ENCODE measurements at regions not wholly inside any gene's neighbourhood (a gene's known extent, or its start where the extent isn't known, plus 50 kb on each side); places are given as distances from the start of the nearest gene placed in this dataset.

DNA sequence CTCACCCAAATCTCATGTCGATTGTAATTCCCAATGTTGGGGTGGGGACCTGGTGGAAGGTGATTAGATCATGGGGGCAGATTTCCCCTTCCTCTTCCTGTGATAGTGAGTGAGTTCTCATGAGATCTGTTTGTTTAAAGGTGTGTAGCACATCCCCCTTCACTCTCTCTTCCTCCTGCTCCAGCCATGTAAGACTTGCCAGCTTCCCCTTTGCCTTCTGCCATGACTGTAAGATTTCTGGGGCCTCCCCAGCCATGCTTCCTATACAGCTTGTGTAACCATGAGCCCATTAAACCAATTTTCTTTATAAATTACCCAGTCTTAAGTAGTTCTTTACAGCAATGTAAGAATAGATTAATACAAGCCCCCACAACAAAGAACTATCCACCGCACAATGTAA is 109.9 kb upstream of the JAZF1 start:
- H3K4me1 Mint-ChIP-seq (ENCODE audit: unreplicated experiment), result peaks cover 7% of the 10 kb centered on the region
- no peak overlapping the region for H3K27ac Mint-ChIP-seq (ENCODE audit: unreplicated experiment)
- H3K9me3 Mint-ChIP-seq (ENCODE audit: unreplicated experiment), result no peaks in the 10 kb centered on the region
- H3K27me3 Mint-ChIP-seq (ENCODE audit: unreplicated experiment), result peaks cover 3% of the 10 kb centered on the region
- H3K36me3 Mint-ChIP-seq (ENCODE audit: low read depth, unreplicated experiment), result peaks cover 4% of the 10 kb centered on the region
- TF ChIP-seq CTCF (IDR thresholded peaks at IDR 0.05; ENCODE audit: unreplicated experiment), result no peak
- H3K4me3 Mint-ChIP-seq (ENCODE audit: unreplicated experiment), result no peak overlapping the region
- no peak for DNase-seq (ENCODE audit: low spot score)

DNA sequence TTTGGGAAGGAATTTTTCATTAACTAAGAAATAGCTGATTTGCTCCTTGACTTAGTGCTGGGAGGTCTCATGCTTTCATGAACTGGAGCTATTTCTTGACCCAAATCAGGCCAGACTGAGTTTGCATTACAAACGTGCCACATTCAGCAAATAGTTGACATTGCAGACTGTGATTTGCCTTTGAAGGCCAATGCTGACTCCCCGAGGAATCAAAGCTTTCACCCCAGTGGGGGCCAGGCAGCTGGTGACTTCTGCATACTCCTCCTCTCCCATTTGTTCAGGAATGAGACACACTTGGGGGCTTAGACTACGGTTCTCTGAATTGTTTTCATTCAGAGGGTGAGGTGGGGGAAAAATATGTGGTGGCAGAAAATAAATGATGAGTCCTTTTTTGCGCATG is 111.0 kb upstream of the JAZF1 start:
- no peak for TF ChIP-seq CTCF (IDR thresholded peaks at IDR 0.05; ENCODE audit: unreplicated experiment)
- Mint-ChIP-seq H3K9me3 (ENCODE audit: unreplicated experiment) (no peaks in the 10 kb centered on the region), H3K27me3 (ENCODE audit: unreplicated experiment) (peaks cover 3% of the 10 kb centered on the region), H3K36me3 (ENCODE audit: low read depth, unreplicated experiment) (peaks cover 4% of the 10 kb centered on the region), H3K4me3 (ENCODE audit: unreplicated experiment) (no peak overlapping the region), H3K27ac (ENCODE audit: unreplicated experiment) (no peak overlapping the region), H3K4me1 (ENCODE audit: unreplicated experiment) (peaks cover 7% of the 10 kb centered on the region)
- no peak for DNase-seq (ENCODE audit: low spot score)

- no peak for TF ChIP-seq CTCF (IDR thresholded peaks at IDR 0.05; ENCODE audit: unreplicated experiment)
- Mint-ChIP-seq H3K27ac (ENCODE audit: unreplicated experiment) (no peak overlapping the region), H3K9me3 (ENCODE audit: unreplicated experiment) (no peaks in the 10 kb centered on the region), H3K27me3 (ENCODE audit: unreplicated experiment) (peaks cover 3% of the 10 kb centered on the region), H3K36me3 (ENCODE audit: low read depth, unreplicated experiment) (peaks cover 4% of the 10 kb centered on the region), H3K4me1 (ENCODE audit: unreplicated experiment) (peaks cover 7% of the 10 kb centered on the region), H3K4me3 (ENCODE audit: unreplicated experiment) (no peak overlapping the region)
- DNase-seq (ENCODE audit: low spot score), result no peak
These were observed 112.4 kb upstream of the JAZF1 start for GRCh38 chr7:28292834-28293526.

- H3K36me3 Mint-ChIP-seq (ENCODE audit: low read depth, unreplicated experiment), result peaks cover 4% of the 10 kb centered on the region
- H3K27ac Mint-ChIP-seq (ENCODE audit: unreplicated experiment), result no peak overlapping the region
- H3K9me3 Mint-ChIP-seq (ENCODE audit: unreplicated experiment), result no peaks in the 10 kb centered on the region
- DNase-seq (ENCODE audit: low spot score), result no peak
- H3K4me3 Mint-ChIP-seq (ENCODE audit: unreplicated experiment), result no peak overlapping the region
- no peak for TF ChIP-seq CTCF (IDR thresholded peaks at IDR 0.05; ENCODE audit: unreplicated experiment)
- H3K4me1 Mint-ChIP-seq (ENCODE audit: unreplicated experiment), result peaks cover 7% of the 10 kb centered on the region
- peaks cover 3% of the 10 kb centered on the region for H3K27me3 Mint-ChIP-seq (ENCODE audit: unreplicated experiment)
These were observed 112.9 kb upstream of the JAZF1 start for GRCh38 chr7:28293527-28293835.

DNA sequence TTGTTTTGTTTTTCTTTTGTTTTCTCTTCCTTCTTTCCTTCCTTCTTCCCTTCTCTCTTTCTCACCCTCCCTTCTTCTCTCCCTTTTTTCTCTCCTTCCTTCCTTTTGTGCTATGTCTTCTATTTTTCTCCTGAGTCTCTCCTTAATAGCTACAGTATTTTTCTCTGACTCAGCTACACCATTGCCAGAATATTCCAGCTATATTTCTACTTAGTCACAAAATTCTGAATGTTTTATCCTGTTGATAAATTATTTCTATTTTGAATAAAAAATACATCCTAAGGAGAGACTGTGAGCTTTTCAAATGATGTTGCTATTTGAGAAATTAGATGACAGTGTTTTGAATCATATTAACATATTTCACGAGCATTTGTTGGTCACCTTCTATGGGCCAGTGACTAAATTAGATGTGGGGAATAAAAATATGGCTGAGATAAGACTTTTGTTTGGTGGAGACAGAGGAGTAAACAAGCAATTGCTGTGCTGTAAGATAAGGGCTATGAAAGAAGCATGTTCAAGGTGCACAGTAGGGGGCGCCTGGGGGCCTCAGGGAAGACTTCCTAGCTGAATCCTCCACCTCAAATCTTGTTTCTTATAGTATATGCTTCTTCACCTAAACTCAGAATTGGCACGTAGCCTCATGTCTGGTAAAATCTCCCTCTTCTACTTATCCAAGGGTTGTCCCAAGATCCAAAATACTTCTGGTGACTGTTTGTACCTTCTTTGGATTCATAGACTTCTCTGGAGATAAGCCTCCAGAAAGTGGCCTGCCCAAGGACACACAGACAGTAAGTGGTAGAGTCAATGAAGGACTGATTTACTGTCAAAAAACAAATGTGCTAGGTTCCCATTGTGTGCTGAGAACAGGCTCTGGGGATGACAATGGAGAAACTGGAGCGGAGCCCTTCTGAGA is 115.5 kb upstream of the CREB5 start:
- TF ChIP-seq CTCF (IDR thresholded peaks at IDR 0.05; ENCODE audit: unreplicated experiment), result peak; percentile 57
- Mint-ChIP-seq H3K4me1 (ENCODE audit: unreplicated experiment) (peaks cover 2% of the 10 kb centered on the region), H3K27me3 (ENCODE audit: unreplicated experiment) (no peaks in the 10 kb centered on the region), H3K27ac (ENCODE audit: unreplicated experiment) (no peak overlapping the region), H3K36me3 (ENCODE audit: low read depth, unreplicated experiment) (no peaks in the 10 kb centered on the region), H3K4me3 (ENCODE audit: unreplicated experiment) (no peak overlapping the region), H3K9me3 (ENCODE audit: unreplicated experiment) (no peaks in the 10 kb centered on the region)
- DNase-seq (ENCODE audit: low spot score), result peak; percentile 67

Measured in endothelial cell (in vitro differentiated cells).